Smooth muscle cell (in vitro differentiated cells): ENCODE measurements at regions not wholly inside any gene's neighbourhood (a gene's known extent, or its start where the extent isn't known, plus 50 kb on each side); places are given as distances from the start of the nearest gene placed in this dataset.
"Not testable (repeated sequence)": the region's sequence is repeated elsewhere in the genome, so short reads cannot be mapped to it uniquely, and the experiment has no call there.

Source experiments
- DNase-seq: peaks from one replicate; lab custom pipeline; 2025; ENCODE audit not compliant: unreplicated experiment; lab: John Stamatoyannopoulos, UW
- H2AFZ ChIP-seq: fragments of 200-600 bp; sonication (generic); 2 replicates; pipeline ENCODE4 v1.6.0; 2016; ENCODE audit warnings: antibody characterized with exemption, low read depth, mild to moderate bottlenecking
- H3F3A ChIP-seq: fragments of 200-600 bp; sonication (generic); 2 replicates; pipeline ENCODE4 v1.6.0; 2017; ENCODE audit warnings: antibody characterized with exemption, low read depth
- H3K27ac ChIP-seq: fragments of 200-600 bp; sonication (generic); 2 replicates; pipeline ENCODE4 v1.5.1; 2016; ENCODE audit warnings: low read depth, mild to moderate bottlenecking
- H3K27me3 ChIP-seq: fragments of 200-600 bp; sonication (generic); 2 replicates; pipeline ENCODE4 v1.6.1; 2016; ENCODE audit warnings: low read depth, mild to moderate bottlenecking
- H3K36me3 ChIP-seq: fragments of 200-600 bp; sonication (generic); 2 replicates; pipeline ENCODE4 v1.5.1; 2016; ENCODE audit warnings: low read depth
- H3K4me1 ChIP-seq: fragments of 200-600 bp; sonication (generic); 2 replicates; pipeline ENCODE4 v1.5.1; 2016; ENCODE audit warnings: low read depth
- H3K4me2 ChIP-seq: fragments of 200-600 bp; sonication (generic); 2 replicates; pipeline ENCODE4 v1.6.0; 2016; ENCODE audit warnings: mild to moderate bottlenecking
- H3K4me3 ChIP-seq: fragments of 200-600 bp; sonication (generic); 2 replicates; pipeline ENCODE4 v1.5.1; 2016; ENCODE audit warnings: mild to moderate bottlenecking
- H3K79me2 ChIP-seq: fragments of 200-600 bp; sonication (generic); 2 replicates; pipeline ENCODE4 v1.6.0; 2016; ENCODE audit warnings: low read depth, mild to moderate bottlenecking
- H3K9ac ChIP-seq: fragments of 200-600 bp; sonication (generic); 2 replicates; pipeline ENCODE4 v1.6.0; 2016; ENCODE audit warnings: low read depth
- H3K9me3 ChIP-seq: fragments of 200-600 bp; sonication (generic); replicated peaks from 2 replicates; pipeline ENCODE4 v1.5.1; 2016; ENCODE audit warnings: low read depth
- H4K20me1 ChIP-seq: fragments of 200-600 bp; sonication (generic); 2 replicates; pipeline ENCODE4 v1.6.0; 2016; ENCODE audit warnings: low read depth
- WGBS: methylation state at CpG from one replicate; pipeline ENCODE4 v1.1.7; 2016; ENCODE audit warnings: low lambda C conversion rate; 5-methylcytosine and 5-hydroxymethylcytosine counted together
- TF ChIP-seq, protein P1 (sequence below): fragments of 200-600 bp; sonication (generic); IDR thresholded peaks from 2 replicates; pipeline ENCODE4 v1.5.1; 2017; ENCODE audit warnings: borderline replicate concordance, mild to moderate bottlenecking, antibody characterized with exemption; ENCODE audit not compliant: insufficient read depth, poor library complexity, severe bottlenecking

DNA sequence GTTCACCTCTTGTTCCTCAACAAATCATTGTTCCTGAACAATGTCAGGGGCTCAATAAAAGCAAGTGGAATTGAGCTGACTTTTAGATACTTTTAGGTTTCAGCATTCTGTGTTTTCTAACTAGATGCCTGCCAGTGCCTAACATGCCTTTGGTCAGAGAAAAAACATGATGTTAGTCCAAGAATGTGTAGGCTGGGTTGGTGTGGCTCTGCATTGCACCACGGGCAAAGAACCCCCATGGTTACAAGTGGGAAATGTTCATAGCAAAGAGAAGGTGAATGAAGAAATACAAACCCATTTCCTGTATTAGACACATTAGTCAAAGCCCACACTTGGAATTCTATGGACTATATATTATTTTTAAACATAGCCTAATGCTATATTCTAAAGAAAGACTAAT, 193.3 kb downstream of the TMEM200A start:
- H2AFZ ChIP-seq = no peak overlapping the region
- no peak for DNase-seq

DNA sequence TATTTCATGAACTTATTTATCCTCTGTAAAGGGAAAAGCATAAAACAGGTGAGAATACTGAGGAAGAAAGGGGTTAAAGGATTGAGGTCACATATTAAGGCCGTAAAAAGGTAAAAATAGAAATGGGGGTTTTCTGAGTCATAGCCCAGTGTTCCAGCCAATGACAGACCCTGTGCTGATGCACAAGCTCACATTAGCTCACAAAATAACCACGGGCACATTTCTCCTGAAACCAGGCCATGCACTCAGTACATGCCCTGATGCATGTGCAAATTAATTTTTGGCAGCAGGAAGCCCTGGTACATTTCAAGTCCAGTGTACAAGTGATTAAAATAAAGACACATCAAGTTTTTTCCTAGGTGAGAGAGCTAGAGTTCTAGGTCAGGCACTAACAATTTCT, 194.4 kb downstream of the TMEM200A start:
- H3F3A ChIP-seq = no peaks in the 10 kb centered on the region
- H3K9ac ChIP-seq = no peak overlapping the region
- no peaks in the 10 kb centered on the region for H3K9me3 ChIP-seq
- H3K27me3 ChIP-seq = no peaks in the 10 kb centered on the region
- H3K27ac ChIP-seq = no peak overlapping the region
- no peaks in the 10 kb centered on the region for H4K20me1 ChIP-seq
- H3K79me2 ChIP-seq = no peaks in the 10 kb centered on the region
- no peaks in the 10 kb centered on the region for H3K4me1 ChIP-seq
- TF ChIP-seq, protein P1, sequence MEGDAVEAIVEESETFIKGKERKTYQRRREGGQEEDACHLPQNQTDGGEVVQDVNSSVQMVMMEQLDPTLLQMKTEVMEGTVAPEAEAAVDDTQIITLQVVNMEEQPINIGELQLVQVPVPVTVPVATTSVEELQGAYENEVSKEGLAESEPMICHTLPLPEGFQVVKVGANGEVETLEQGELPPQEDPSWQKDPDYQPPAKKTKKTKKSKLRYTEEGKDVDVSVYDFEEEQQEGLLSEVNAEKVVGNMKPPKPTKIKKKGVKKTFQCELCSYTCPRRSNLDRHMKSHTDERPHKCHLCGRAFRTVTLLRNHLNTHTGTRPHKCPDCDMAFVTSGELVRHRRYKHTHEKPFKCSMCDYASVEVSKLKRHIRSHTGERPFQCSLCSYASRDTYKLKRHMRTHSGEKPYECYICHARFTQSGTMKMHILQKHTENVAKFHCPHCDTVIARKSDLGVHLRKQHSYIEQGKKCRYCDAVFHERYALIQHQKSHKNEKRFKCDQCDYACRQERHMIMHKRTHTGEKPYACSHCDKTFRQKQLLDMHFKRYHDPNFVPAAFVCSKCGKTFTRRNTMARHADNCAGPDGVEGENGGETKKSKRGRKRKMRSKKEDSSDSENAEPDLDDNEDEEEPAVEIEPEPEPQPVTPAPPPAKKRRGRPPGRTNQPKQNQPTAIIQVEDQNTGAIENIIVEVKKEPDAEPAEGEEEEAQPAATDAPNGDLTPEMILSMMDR = no peak
- peak overlapping the region; percentile 19 for H3K4me2 ChIP-seq
- H3K36me3 ChIP-seq = no peaks in the 10 kb centered on the region
- peak overlapping the region; percentile 10 for H2AFZ ChIP-seq
- no peak for DNase-seq
- no peak overlapping the region for H3K4me3 ChIP-seq
- WGBS = 20% methylated on average over 2 of the region's 2 CpGs

More for the DNA sequence above, 193.3 kb downstream of the TMEM200A start:
- H3K9me3 ChIP-seq = no peaks in the 10 kb centered on the region
- no peaks in the 10 kb centered on the region for H3K79me2 ChIP-seq
- H3K9ac ChIP-seq = no peak overlapping the region
- no peak overlapping the region for H3K4me2 ChIP-seq
- no peaks in the 10 kb centered on the region for H3K36me3 ChIP-seq
- WGBS = 92% methylated on average over 1 of the region's 1 CpG
- H3K4me3 ChIP-seq = no peak overlapping the region
- no peak overlapping the region for H3K27ac ChIP-seq
- TF ChIP-seq, protein P1 = no peak
- no peaks in the 10 kb centered on the region for H3K4me1 ChIP-seq
- no peaks in the 10 kb centered on the region for H4K20me1 ChIP-seq
- no peaks in the 10 kb centered on the region for H3F3A ChIP-seq
- no peaks in the 10 kb centered on the region for H3K27me3 ChIP-seq

DNA sequence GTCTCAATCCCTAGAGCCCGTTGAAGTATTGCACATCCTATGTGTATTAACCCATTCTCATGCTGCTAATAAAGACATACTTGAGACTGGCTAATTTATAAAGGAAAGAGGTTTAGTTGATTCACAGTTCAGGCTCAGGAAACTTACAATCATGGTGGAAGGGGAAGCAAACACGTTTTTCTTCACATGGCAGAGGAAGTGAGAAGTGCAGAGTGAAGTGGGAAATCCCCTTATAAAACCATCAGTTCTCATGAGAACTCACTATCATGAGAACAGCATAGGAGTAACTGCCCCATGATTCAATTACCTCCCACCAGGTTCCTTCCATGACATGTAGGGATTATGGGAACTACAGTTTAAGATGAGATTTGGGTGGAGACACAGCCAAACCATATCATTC, 195.3 kb downstream of the TMEM200A start:
- not testable (repeated sequence) for H3K9ac ChIP-seq, H3F3A ChIP-seq, H3K79me2 ChIP-seq, H3K27ac ChIP-seq, H3K4me3 ChIP-seq, H3K9me3 ChIP-seq, DNase-seq, H3K4me2 ChIP-seq, H3K4me1 ChIP-seq, H2AFZ ChIP-seq, H3K27me3 ChIP-seq, H3K36me3 ChIP-seq, H4K20me1 ChIP-seq
- WGBS = 85% methylated on average over 2 of the region's 2 CpGs

DNA sequence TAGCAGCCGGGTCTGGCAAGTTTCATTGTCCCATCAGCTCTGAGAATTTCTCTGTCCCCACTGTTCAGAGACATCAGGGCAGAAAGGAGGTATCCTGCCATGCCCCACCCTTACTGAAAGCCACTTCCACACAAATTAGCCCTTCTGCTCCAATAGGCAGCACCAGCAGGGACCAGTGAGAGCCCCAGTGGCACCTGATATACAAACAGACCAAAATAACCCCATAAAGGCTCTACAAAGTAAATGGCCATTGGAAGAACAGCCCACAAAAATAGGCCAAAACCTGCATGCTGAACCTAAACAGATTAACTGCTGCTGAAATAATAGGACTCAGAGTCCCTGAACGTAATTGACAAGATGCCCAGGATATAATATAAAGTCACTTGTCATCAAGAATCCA, 199.9 kb downstream of the TMEM200A start:
- H3K4me1 ChIP-seq = no peaks in the 10 kb centered on the region
- H4K20me1 ChIP-seq = no peaks in the 10 kb centered on the region
- no peaks in the 10 kb centered on the region for H3F3A ChIP-seq
- WGBS = 92% methylated on average over 2 of the region's 2 CpGs
- DNase-seq = no peak
- no peak overlapping the region for H3K4me3 ChIP-seq
- TF ChIP-seq, protein P1 = no peak
- H3K27me3 ChIP-seq = no peaks in the 10 kb centered on the region
- H3K9me3 ChIP-seq = no peaks in the 10 kb centered on the region
- H3K27ac ChIP-seq = no peak overlapping the region
- H2AFZ ChIP-seq = no peak overlapping the region
- no peaks in the 10 kb centered on the region for H3K36me3 ChIP-seq
- H3K79me2 ChIP-seq = no peaks in the 10 kb centered on the region
- H3K4me2 ChIP-seq = no peak overlapping the region
- H3K9ac ChIP-seq = no peak overlapping the region
